Loucy (cell line): ENCODE measurements at regions not wholly inside any gene's neighbourhood (a gene's known extent, or its start where the extent isn't known, plus 50 kb on each side); places are given as distances from the start of the nearest gene placed in this dataset.

Experiments used
- EZH2phosphoT487 ChIP-seq: fragments of 200-600 bp; IDR thresholded peaks from 2 replicates; pipeline ENCODE4 v1.6.1; 2018; ENCODE audit warnings: antibody characterized with exemption, mild to moderate bottlenecking, moderate library complexity, borderline replicate concordance
- TF ChIP-seq, protein P1 (sequence below): fragments of 200-600 bp; sonication (generic); conservative IDR thresholded peaks from 2 replicates; pipeline ENCODE4 v1.5.1; 2014; ENCODE audit warnings: mild to moderate bottlenecking, antibody characterized with exemption, low read length

DNA sequence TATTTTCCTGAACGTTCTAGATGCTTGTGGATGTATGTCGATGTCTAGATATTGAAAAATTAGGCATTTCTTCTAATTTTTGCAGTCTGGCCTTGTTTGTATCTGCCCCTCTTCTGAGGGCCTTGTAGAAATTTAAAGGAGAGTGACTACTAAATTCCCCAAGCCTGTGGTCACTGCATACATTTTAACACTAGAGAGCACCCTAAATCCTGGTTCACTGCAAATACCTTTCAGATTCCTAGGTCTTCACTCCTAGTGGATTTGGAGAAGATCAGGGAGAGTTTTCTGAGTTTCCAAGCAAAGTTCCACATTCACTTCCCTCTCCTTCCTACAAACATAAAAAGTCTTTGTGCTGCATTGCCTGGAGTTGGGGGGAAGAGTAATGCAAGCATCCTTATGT lies 1272.5 kb downstream of the OLFM4 start:
- TF ChIP-seq, protein P1, sequence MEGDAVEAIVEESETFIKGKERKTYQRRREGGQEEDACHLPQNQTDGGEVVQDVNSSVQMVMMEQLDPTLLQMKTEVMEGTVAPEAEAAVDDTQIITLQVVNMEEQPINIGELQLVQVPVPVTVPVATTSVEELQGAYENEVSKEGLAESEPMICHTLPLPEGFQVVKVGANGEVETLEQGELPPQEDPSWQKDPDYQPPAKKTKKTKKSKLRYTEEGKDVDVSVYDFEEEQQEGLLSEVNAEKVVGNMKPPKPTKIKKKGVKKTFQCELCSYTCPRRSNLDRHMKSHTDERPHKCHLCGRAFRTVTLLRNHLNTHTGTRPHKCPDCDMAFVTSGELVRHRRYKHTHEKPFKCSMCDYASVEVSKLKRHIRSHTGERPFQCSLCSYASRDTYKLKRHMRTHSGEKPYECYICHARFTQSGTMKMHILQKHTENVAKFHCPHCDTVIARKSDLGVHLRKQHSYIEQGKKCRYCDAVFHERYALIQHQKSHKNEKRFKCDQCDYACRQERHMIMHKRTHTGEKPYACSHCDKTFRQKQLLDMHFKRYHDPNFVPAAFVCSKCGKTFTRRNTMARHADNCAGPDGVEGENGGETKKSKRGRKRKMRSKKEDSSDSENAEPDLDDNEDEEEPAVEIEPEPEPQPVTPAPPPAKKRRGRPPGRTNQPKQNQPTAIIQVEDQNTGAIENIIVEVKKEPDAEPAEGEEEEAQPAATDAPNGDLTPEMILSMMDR = no peak
- no peak for TF ChIP-seq EZH2phosphoT487
